ENCODE measurements at regions not wholly inside any gene's neighbourhood (a gene's known extent, or its start where the extent isn't known, plus 50 kb on each side); places are given as distances from the start of the nearest gene placed in this dataset.
"Not testable (repeated sequence)": the region's sequence is repeated elsewhere in the genome, so short reads cannot be mapped to it uniquely, and the experiment has no call there.

DNA sequence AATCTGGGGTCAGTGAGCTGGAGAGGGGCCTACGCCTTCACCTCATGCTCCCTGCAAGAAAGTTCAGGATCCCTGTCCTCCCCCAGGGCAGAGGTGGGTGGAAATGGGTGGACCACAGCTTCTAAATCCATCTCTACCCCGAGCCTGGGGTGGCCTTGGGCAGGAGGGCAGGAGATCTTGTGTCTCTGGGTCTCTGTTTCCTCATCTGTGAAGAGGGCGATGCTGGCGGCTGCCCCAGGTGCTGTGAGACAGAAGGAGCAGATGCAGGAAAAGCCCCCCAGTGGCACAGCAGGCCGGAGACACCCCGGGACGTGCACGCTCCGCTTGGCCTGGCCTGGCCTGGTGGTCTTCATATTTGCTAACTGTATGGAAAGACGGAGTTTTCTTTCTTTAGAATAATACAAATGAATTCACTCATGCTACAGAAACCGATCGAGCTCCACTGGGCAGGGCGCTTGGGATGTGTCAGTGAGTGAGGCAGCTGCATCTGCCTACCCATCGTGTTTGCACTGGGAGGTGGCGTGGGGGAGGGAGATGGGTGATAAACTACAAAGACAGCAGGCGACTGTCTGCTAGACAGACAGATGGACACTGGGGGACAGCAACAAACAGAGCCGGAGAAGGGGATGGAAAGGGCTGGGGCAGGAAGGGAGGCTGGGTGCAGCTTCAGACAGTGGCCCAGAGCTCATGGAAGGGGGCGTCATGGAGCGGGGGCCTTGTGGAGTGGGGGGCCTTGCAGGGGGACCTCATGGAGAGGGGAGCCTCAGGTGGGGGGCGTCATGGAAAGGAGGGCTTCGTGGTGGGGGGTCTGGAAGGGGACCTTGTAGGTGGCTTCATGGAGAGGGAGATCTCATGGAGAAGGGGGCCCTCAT lies 136.2 kb downstream of the CPZ start:
- Mint-ChIP-seq H3K4me1 (no peaks in the 10 kb centered on the region), H3K4me3 (no peak overlapping the region), H3K36me3 (no peaks in the 10 kb centered on the region), H3K27ac (no peak overlapping the region), H3K27me3 (peaks cover 5 to 11% of the 10 kb centered on the region in 2 donors), H3K9me3 (peaks cover 3 to 5% of the 10 kb centered on the region in 2 donors)
- DNase-seq (no peak), ATAC-seq (replicated peaks) (no peak)

GRCh38 chr4:8727546-8728510 lies 135.3 kb downstream of the CPZ start:
- Mint-ChIP-seq H3K27ac (no peak overlapping the region), H3K4me1 (no peaks in the 10 kb centered on the region), H3K36me3 (no peaks in the 10 kb centered on the region), H3K4me3 (no peak overlapping the region), H3K9me3 (peaks cover 2 to 5% of the 10 kb centered on the region in 2 donors), H3K27me3 (peaks cover 5 to 11% of the 10 kb centered on the region in 2 donors)
- ATAC-seq (replicated peaks) = no peak
- no peak for DNase-seq

- H3K9me3 Mint-ChIP-seq = peaks cover 0 to 2% of the 10 kb centered on the region in 2 donors
- H3K27me3 Mint-ChIP-seq = peaks cover 5 to 11% of the 10 kb centered on the region in 2 donors
- no peak overlapping the region for H3K4me3 Mint-ChIP-seq
- H3K27ac Mint-ChIP-seq = no peak overlapping the region
- ATAC-seq (replicated peaks) (no peak), DNase-seq (no peak)
- no peaks in the 10 kb centered on the region for H3K36me3 Mint-ChIP-seq
- H3K4me1 Mint-ChIP-seq = no peaks in the 10 kb centered on the region
Measured at GRCh38 chr4:8727131-8727530, 134.6 kb downstream of the CPZ start.

GRCh38 chr4:8726344-8726851 lies 133.8 kb downstream of the CPZ start:
- H3K27me3 Mint-ChIP-seq = peaks cover 5 to 11% of the 10 kb centered on the region in 2 donors
- no peak overlapping the region for H3K4me3 Mint-ChIP-seq
- H3K9me3 Mint-ChIP-seq = no peaks in the 10 kb centered on the region
- ATAC-seq (replicated peaks) (no peak), DNase-seq (no peak)
- no peak overlapping the region for H3K27ac Mint-ChIP-seq
- H3K36me3 Mint-ChIP-seq = no peaks in the 10 kb centered on the region
- no peaks in the 10 kb centered on the region for H3K4me1 Mint-ChIP-seq

DNA sequence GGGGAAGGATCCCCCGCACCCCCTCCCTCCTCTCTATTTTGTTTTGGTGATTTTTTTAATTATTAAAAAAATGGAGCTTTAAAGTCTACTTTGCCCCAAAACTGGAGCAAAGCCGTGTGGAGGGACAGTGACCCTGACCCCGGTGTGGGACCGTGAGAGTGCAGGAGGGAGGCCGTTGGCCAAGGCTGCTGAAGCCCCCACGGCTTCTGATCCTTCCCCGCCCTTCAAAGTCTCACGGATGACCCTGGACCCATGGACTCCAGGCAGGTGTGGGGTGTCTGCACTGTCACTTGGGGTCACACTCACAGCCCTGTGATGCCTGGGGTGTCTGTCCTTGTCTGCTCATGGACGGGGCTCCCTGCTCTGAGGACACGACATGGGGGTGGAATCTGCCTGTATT lies 133.3 kb downstream of the CPZ start:
- H3K27me3 Mint-ChIP-seq = peaks cover 5 to 11% of the 10 kb centered on the region in 2 donors
- H3K9me3 Mint-ChIP-seq = no peaks in the 10 kb centered on the region
- H3K36me3 Mint-ChIP-seq = no peaks in the 10 kb centered on the region
- ATAC-seq (replicated peaks) = no peak
- H3K27ac Mint-ChIP-seq = no peak overlapping the region
- no peak for DNase-seq
- H3K4me1 Mint-ChIP-seq = no peaks in the 10 kb centered on the region
- no peak overlapping the region for H3K4me3 Mint-ChIP-seq

- DNase-seq (no peak), ATAC-seq (replicated peaks) (no peak)
- H3K27me3 Mint-ChIP-seq = peaks cover 5 to 11% of the 10 kb centered on the region in 2 donors
- no peak overlapping the region for H3K27ac Mint-ChIP-seq
- H3K36me3 Mint-ChIP-seq = no peaks in the 10 kb centered on the region
- H3K9me3 Mint-ChIP-seq = no peaks in the 10 kb centered on the region
- H3K4me1 Mint-ChIP-seq = no peaks in the 10 kb centered on the region
- no peak overlapping the region for H3K4me3 Mint-ChIP-seq
Measured at GRCh38 chr4:8725071-8725841, 132.7 kb downstream of the CPZ start.

GRCh38 chr4:8724436-8725070 lies 132.0 kb downstream of the CPZ start:
- H3K27me3 Mint-ChIP-seq = peaks cover 5 to 11% of the 10 kb centered on the region in 2 donors
- no peaks in the 10 kb centered on the region for H3K36me3 Mint-ChIP-seq
- no peak overlapping the region for H3K4me3 Mint-ChIP-seq
- H3K4me1 Mint-ChIP-seq = no peaks in the 10 kb centered on the region
- H3K9me3 Mint-ChIP-seq = peaks cover 2 to 5% of the 10 kb centered on the region in 2 donors
- ATAC-seq (replicated peaks) (no peak), DNase-seq (no peak)
- H3K27ac Mint-ChIP-seq = no peak overlapping the region

DNA sequence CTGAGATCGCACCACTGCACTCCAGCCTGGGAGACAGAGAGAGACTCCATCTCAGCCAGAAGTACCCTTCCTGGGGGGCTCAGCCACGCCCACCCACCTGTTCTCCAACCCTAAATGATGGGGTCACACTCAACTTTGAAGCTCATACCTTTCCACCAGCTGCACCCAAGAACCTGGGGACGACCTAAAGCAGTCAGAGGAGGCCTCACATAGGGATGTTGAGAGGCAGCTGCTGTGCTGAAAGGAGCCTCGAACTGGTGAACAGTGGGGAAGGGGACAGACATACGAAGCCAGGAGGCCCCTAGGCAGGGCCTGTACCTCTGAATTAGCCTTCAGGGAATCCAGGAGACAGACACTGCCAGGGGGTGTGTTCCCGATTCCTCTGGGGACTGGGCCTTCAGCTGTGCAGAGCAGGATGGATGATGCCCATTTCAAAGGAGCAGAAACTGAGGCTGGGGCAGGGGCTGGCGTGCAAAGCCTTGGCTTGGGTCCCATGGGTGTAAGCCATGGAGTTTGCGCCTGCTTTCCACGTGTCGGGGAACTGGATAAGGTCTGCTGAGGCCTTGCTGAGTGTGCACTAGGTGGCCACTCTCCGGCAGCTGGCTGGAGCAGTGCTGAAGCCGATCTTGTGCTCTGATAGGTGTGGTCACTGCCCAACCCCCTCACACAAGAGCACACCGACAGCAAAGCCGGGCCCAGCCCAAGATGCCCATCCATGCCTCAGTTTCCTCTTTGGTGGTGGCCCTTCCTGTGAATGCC lies 130.8 kb downstream of the CPZ start:
- peaks cover 6 to 12% of the 10 kb centered on the region in 2 donors for H3K9me3 Mint-ChIP-seq
- no peaks in the 10 kb centered on the region for H3K4me1 Mint-ChIP-seq
- ATAC-seq (replicated peaks) (no peak), DNase-seq (no peak)
- H3K27me3 Mint-ChIP-seq = peaks cover 5 to 11% of the 10 kb centered on the region in 2 donors
- H3K27ac Mint-ChIP-seq = no peak overlapping the region
- no peaks in the 10 kb centered on the region for H3K36me3 Mint-ChIP-seq
- H3K4me3 Mint-ChIP-seq = no peak overlapping the region

GRCh38 chr4:8722556-8722955 lies 130.0 kb downstream of the CPZ start:
- Mint-ChIP-seq H3K9me3 (peaks cover 8 to 14% of the 10 kb centered on the region in 2 donors), H3K27me3 (peaks cover 5 to 11% of the 10 kb centered on the region in 2 donors), H3K4me1 (no peaks in the 10 kb centered on the region), H3K27ac (no peak overlapping the region), H3K36me3 (no peaks in the 10 kb centered on the region), H3K4me3 (no peak overlapping the region)
- ATAC-seq (replicated peaks) (no peak), DNase-seq (no peak)

DNA sequence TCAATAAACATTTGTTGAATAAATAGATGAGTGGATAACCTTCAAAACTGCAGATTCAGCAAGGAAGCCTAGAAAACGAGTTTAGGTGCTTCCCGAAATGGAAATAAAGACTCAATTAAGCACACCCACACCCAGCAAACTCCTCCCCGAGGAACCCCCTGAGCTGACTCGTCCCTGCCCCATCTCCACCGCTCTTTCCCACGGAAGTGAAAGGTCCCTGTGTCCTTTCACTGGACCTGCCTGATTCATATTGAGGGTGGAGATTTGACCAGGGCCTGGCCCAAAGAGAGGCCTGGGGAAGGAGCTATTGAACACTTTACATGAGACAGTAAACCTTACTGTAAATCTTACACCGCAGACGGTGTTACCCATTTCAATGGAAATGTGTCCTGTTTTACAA lies 129.1 kb downstream of the CPZ start:
- Mint-ChIP-seq H3K27me3 (peaks cover 5 to 11% of the 10 kb centered on the region in 2 donors), H3K4me3 (no peak overlapping the region), H3K4me1 (no peaks in the 10 kb centered on the region), H3K36me3 (no peaks in the 10 kb centered on the region), H3K27ac (no peak overlapping the region), H3K9me3 (peaks cover 8 to 19% of the 10 kb centered on the region in 2 donors)
- DNase-seq (no peak), ATAC-seq (replicated peaks) (no peak)

DNA sequence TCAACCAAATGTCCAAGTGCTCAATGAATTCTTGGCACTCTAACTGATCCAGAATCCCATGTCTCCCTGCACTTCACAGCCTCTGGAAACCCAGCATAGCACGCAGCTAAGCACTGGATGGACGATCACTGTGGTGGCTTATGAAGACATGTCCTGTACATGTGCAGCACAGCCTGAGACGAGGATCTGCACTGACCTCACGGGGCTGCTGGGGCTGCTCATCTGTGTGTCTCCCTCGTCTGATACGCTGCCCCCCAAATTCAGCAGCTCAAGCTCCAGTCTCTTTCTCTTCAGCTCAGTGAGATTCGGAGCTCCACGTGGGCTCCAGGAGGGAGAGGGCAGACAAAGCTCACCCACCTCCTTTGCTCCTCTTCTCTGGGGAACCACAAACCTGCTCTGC lies 126.9 kb downstream of the CPZ start:
- Mint-ChIP-seq H3K4me3 (no peak overlapping the region), H3K4me1 (no peaks in the 10 kb centered on the region), H3K27me3 (peaks cover 5 to 6% of the 10 kb centered on the region in 2 donors), H3K27ac (no peak overlapping the region), H3K36me3 (no peaks in the 10 kb centered on the region), H3K9me3 (peaks cover 8 to 23% of the 10 kb centered on the region in 2 donors)
- ATAC-seq (replicated peaks) = no peak
- DNase-seq = no peak

DNA sequence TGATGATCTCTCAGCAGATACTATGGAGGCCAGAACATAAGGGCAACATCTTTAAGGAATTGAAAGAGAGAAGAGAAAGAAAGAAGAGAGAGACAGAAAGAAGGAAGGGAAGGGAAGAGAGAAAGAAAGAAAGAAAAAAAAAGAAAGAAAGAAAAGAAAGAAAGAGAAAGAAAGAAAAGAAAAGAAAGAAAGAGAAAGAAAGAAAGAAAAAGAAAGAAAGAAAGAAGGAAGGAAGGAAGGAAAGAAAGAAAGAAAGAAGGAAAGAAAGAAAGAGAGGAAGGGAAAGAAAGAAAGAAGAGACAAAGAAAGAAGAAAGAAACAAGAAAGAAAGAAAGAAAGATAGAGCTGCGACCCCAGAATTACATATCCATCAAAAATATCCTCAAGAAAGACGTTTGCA lies 124.9 kb downstream of the CPZ start:
- H3K27me3 Mint-ChIP-seq; H3K27ac Mint-ChIP-seq; H3K4me1 Mint-ChIP-seq; H3K4me3 Mint-ChIP-seq; DNase-seq; H3K36me3 Mint-ChIP-seq; ATAC-seq (replicated peaks): not testable (repeated sequence)
- H3K9me3 Mint-ChIP-seq = peaks cover 19 to 34% of the 10 kb centered on the region in 2 donors

GRCh38 chr4:8710946-8711345 lies 118.4 kb downstream of the CPZ start:
- no peaks in the 10 kb centered on the region for H3K27me3 Mint-ChIP-seq
- H3K9me3 Mint-ChIP-seq = peaks cover 21 to 25% of the 10 kb centered on the region in 2 donors
- H3K4me3 Mint-ChIP-seq = no peak overlapping the region

More at GRCh38 chr4:8710946-8711345, 118.4 kb downstream of the CPZ start:
- no peaks in the 10 kb centered on the region for H3K4me1 Mint-ChIP-seq
- no peak overlapping the region for H3K27ac Mint-ChIP-seq
- ATAC-seq (replicated peaks) (no peak), DNase-seq (no peak)
- peaks cover 0 to 3% of the 10 kb centered on the region in 2 donors for H3K36me3 Mint-ChIP-seq
